Neutrophil (primary cell): ENCODE measurements at regions not wholly inside any gene's neighbourhood (a gene's known extent, or its start where the extent isn't known, plus 50 kb on each side); places are given as distances from the start of the nearest gene placed in this dataset.

Experiments used
- H3K27ac ChIP-seq: fragments of 200-600 bp; sonication (generic); 2 replicates; pipeline ENCODE4 v1.5.1; 2016; ENCODE audit warnings: mild to moderate bottlenecking, moderate library complexity
- H3K27me3 ChIP-seq: fragments of 200-600 bp; sonication (generic); 2 replicates; pipeline ENCODE4 v1.6.0; 2016; ENCODE audit warnings: mild to moderate bottlenecking
- H3K36me3 ChIP-seq: fragments of 200-600 bp; sonication (generic); 2 replicates; pipeline ENCODE4 v1.5.1; 2017
- H3K4me1 ChIP-seq, 2 experiments: fragments of 200-600 bp in 1 of 2; sonication (generic) in 1 of 2; 1 replicate in 1 of 2; 2 replicates in 1 of 2; pipeline versions ENCODE4 v1.5.1 to v1.6.1; 2013 to 2016; ENCODE audit warnings: low read depth in 1 of 2, low read length in 1 of 2, mild to moderate bottlenecking in 1 of 2, moderate library complexity in 1 of 2; ENCODE audit not compliant: control insufficient read depth in 1 of 2, insufficient read depth in 1 of 2
- H3K4me3 ChIP-seq, 2 experiments: fragments of 200-600 bp in 1 of 2; sonication (generic) in 1 of 2; 1 replicate in 1 of 2; 2 replicates in 1 of 2; pipeline ENCODE4 v1.5.1; 2013 to 2016; ENCODE audit warnings: low read depth in 1 of 2, low read length in 1 of 2, mild to moderate bottlenecking in 1 of 2, moderate library complexity in 1 of 2
- H3K9me3 ChIP-seq: fragments of 200-600 bp; sonication (generic); 2 replicates; pipeline ENCODE4 v1.5.1; 2016
- TF ChIP-seq, protein P1 (sequence below): fragments of 200-600 bp; sonication (generic); IDR thresholded peaks from 2 replicates; pipeline ENCODE4 v1.5.1; 2016; ENCODE audit warnings: antibody characterized with exemption

DNA sequence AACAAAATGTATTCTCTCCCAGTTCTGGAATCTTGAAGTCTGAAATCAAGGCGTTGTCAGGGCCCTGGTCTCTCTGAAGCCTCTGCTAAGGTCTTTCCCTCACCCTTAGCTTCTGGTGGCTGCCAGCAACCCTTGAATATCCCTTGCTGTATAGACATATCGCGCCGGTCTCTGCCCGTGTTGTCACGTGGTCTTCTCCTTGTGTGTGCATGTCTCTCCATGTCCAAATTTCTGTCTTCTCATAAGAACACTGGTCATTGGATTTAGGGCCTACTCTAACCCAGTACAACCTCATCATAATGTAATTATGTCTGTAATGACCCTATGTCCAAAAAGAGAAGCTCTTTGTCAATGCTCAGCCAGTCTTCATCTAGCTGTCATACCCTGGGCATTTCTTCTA lies 85.7 kb upstream of the ETS2 start:
- TF ChIP-seq, protein P1, sequence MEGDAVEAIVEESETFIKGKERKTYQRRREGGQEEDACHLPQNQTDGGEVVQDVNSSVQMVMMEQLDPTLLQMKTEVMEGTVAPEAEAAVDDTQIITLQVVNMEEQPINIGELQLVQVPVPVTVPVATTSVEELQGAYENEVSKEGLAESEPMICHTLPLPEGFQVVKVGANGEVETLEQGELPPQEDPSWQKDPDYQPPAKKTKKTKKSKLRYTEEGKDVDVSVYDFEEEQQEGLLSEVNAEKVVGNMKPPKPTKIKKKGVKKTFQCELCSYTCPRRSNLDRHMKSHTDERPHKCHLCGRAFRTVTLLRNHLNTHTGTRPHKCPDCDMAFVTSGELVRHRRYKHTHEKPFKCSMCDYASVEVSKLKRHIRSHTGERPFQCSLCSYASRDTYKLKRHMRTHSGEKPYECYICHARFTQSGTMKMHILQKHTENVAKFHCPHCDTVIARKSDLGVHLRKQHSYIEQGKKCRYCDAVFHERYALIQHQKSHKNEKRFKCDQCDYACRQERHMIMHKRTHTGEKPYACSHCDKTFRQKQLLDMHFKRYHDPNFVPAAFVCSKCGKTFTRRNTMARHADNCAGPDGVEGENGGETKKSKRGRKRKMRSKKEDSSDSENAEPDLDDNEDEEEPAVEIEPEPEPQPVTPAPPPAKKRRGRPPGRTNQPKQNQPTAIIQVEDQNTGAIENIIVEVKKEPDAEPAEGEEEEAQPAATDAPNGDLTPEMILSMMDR: no peak
- Histone ChIP-seq H3K27me3 (no peaks in the 10 kb centered on the region), H3K36me3 (no peaks in the 10 kb centered on the region), H3K4me3 (no peak overlapping the region), H3K9me3 (no peaks in the 10 kb centered on the region), H3K4me1 (peaks cover 11% of the 10 kb centered on the region in 2 experiments), H3K27ac (no peak overlapping the region)

DNA sequence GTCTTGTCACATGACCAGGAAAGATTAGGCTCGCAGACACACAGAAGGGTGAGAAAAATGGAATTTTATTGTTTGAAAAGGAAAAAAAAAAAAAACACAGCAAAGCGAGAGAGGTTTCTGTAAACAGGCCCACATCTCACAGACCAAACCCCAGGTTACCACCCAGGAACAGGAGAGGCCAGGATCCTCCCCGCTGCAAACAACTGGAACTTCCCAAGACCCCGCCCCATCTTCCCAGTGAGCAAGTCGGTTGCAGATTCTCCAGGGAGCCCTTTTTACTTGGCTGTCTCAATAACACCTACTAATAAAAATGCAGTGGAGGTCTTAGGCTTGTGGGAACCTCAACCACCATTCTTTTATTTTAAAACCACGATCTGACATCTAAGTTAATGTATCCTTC lies 84.7 kb upstream of the ETS2 start:
- Histone ChIP-seq H3K4me3 (no peak overlapping the region), H3K27ac (no peak overlapping the region), H3K36me3 (no peaks in the 10 kb centered on the region), H3K27me3 (no peaks in the 10 kb centered on the region), H3K4me1 (peaks cover 9 to 11% of the 10 kb centered on the region in 2 experiments), H3K9me3 (no peaks in the 10 kb centered on the region)
- TF ChIP-seq, protein P1: no peak

DNA sequence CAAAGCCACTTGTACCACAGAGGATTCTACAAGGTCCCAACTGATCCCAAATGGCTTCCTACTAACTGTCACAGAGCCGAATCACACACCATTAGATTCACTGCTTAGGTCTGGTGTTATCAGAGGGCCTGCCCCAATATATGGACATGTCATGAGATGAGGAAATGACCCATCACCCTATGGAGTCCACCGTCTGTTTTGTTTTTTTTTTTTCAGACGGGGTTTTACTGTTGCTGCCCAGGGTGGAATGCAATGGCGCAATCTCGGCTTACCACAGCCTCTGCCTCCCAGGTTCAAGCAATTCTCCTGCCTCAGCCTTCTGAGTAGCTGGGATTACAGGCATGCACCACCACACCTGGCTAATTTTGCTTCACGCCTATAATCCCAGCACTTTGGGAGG lies 83.8 kb upstream of the ETS2 start:
- H3K27ac ChIP-seq: no peak overlapping the region
- no peaks in the 10 kb centered on the region for H3K9me3 ChIP-seq
- no peaks in the 10 kb centered on the region for H3K27me3 ChIP-seq
- peaks cover 9 to 11% of the 10 kb centered on the region in 2 experiments for H3K4me1 ChIP-seq
- no peaks in the 10 kb centered on the region for H3K36me3 ChIP-seq
- H3K4me3 ChIP-seq: no peak overlapping the region
- TF ChIP-seq, protein P1: no peak

DNA sequence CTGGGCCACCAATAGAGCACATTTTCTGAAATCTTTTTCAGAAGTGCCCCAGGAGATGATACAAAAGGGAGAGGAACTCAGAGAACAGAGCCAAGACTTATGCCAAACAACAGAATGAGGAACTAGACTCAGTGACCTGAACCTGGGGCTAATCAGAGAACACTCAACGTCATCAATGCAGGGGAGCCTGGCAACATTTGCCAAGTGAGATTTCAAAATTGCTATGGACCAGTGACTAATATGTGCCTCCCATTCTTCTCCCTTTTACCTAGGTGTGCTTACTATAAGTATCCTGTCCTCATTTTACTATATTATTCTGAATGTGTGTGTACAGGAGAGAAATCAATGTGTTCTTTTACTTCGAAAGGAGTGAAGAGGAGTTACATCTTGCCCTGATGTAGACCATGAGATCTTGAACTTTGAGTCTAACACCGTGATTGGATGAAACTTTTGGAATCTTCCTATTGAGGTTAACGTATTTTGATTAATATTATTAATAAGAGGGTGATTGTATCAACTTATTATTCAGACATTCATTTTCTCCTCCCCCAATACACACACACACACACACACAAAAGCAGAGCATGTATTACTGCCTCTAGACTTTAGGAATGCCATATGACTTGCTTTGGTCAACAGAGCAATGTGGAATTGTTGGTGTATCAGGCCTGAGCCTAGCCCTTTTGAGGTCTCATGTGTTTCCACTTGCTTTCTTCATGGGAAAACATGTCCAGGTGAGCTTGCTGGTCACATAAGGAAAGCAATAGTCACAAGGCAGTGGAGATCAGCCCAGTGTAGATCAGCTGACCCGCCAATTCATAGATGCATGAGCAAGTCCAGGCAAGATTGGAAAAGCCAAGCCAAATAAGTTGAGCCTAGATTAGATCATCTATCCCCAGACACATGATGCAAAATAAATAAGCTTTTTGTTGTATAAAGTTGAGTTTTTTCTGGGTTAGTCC lies 80.3 kb upstream of the ETS2 start:
- TF ChIP-seq, protein P1: no peak
- no peak overlapping the region for H3K27ac ChIP-seq

DNA sequence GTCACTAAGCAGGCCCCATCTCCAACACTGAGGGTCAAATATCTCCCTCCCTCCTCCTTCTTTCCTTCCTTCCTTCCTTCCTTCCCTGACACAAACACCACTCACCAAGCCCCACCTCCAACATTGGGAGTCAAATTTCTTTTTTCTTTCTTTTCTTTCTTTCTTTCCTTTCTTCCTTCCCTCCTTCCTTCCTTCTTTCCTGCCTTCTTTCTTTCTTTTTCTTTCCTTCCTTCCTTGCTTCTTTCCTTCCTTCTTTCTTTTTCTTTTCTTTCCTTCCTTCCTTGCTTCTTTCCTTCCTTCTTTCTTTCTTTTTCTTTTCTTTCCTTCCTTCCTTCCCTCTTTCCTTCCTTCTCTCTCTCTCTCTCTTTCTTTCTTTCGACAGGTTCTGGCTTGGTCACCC lies 79.2 kb upstream of the ETS2 start:
- no peaks in the 10 kb centered on the region for H3K4me1 ChIP-seq
- no peaks in the 10 kb centered on the region for H3K27me3 ChIP-seq
- no peak overlapping the region for H3K4me3 ChIP-seq
- H3K9me3 ChIP-seq: no peaks in the 10 kb centered on the region
- TF ChIP-seq, protein P1: no peak
- no peak overlapping the region for H3K27ac ChIP-seq
- H3K36me3 ChIP-seq: no peaks in the 10 kb centered on the region

More for the DNA sequence above, 80.3 kb upstream of the ETS2 start:
- H3K36me3 ChIP-seq: no peaks in the 10 kb centered on the region
- no peaks in the 10 kb centered on the region for H3K27me3 ChIP-seq
- H3K4me1 ChIP-seq: no peaks in the 10 kb centered on the region
- no peaks in the 10 kb centered on the region for H3K9me3 ChIP-seq
- H3K4me3 ChIP-seq: no peak overlapping the region
